Smooth muscle cell (in vitro differentiated cells): ENCODE measurements at regions not wholly inside any gene's neighbourhood (a gene's known extent, or its start where the extent isn't known, plus 50 kb on each side); places are given as distances from the start of the nearest gene placed in this dataset.

Source experiments
- DNase-seq: peaks from one replicate; lab custom pipeline; 2025; ENCODE audit not compliant: unreplicated experiment; lab: John Stamatoyannopoulos, UW
- H2AFZ ChIP-seq: fragments of 200-600 bp; sonication (generic); 2 replicates; pipeline ENCODE4 v1.6.0; 2016; ENCODE audit warnings: antibody characterized with exemption, low read depth, mild to moderate bottlenecking
- H3F3A ChIP-seq: fragments of 200-600 bp; sonication (generic); 2 replicates; pipeline ENCODE4 v1.6.0; 2017; ENCODE audit warnings: antibody characterized with exemption, low read depth
- H3K27ac ChIP-seq: fragments of 200-600 bp; sonication (generic); 2 replicates; pipeline ENCODE4 v1.5.1; 2016; ENCODE audit warnings: low read depth, mild to moderate bottlenecking
- H3K27me3 ChIP-seq: fragments of 200-600 bp; sonication (generic); 2 replicates; pipeline ENCODE4 v1.6.1; 2016; ENCODE audit warnings: low read depth, mild to moderate bottlenecking
- H3K36me3 ChIP-seq: fragments of 200-600 bp; sonication (generic); 2 replicates; pipeline ENCODE4 v1.5.1; 2016; ENCODE audit warnings: low read depth
- H3K4me1 ChIP-seq: fragments of 200-600 bp; sonication (generic); 2 replicates; pipeline ENCODE4 v1.5.1; 2016; ENCODE audit warnings: low read depth
- H3K4me2 ChIP-seq: fragments of 200-600 bp; sonication (generic); 2 replicates; pipeline ENCODE4 v1.6.0; 2016; ENCODE audit warnings: mild to moderate bottlenecking
- H3K4me3 ChIP-seq: fragments of 200-600 bp; sonication (generic); 2 replicates; pipeline ENCODE4 v1.5.1; 2016; ENCODE audit warnings: mild to moderate bottlenecking
- H3K79me2 ChIP-seq: fragments of 200-600 bp; sonication (generic); 2 replicates; pipeline ENCODE4 v1.6.0; 2016; ENCODE audit warnings: low read depth, mild to moderate bottlenecking
- H3K9ac ChIP-seq: fragments of 200-600 bp; sonication (generic); 2 replicates; pipeline ENCODE4 v1.6.0; 2016; ENCODE audit warnings: low read depth
- H3K9me3 ChIP-seq: fragments of 200-600 bp; sonication (generic); replicated peaks from 2 replicates; pipeline ENCODE4 v1.5.1; 2016; ENCODE audit warnings: low read depth
- H4K20me1 ChIP-seq: fragments of 200-600 bp; sonication (generic); 2 replicates; pipeline ENCODE4 v1.6.0; 2016; ENCODE audit warnings: low read depth
- WGBS: methylation state at CpG from one replicate; pipeline ENCODE4 v1.1.7; 2016; ENCODE audit warnings: low lambda C conversion rate; 5-methylcytosine and 5-hydroxymethylcytosine counted together
- TF ChIP-seq, protein P1 (sequence below): fragments of 200-600 bp; sonication (generic); IDR thresholded peaks from 2 replicates; pipeline ENCODE4 v1.5.1; 2017; ENCODE audit warnings: borderline replicate concordance, mild to moderate bottlenecking, antibody characterized with exemption; ENCODE audit not compliant: insufficient read depth, poor library complexity, severe bottlenecking

DNA sequence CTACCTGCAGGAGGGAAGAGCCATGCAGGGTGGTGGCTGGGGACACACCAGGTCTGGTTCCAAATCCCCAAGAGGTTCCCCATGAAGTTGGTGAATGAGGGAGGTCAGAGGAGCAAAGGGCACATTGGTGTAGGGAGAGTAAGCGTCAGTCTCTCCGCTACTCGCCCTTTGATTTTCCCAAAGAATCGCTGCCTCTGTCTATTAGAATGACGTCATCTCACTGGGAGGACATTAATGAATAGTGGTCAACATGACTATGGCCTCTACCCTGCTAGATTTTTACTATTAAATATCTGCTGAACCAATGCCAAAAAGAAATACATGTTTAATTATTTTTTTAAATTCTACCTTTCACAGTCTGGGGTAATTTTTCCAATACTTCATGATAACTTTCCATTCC, 109.6 kb upstream of the SNTG2 start:
- TF ChIP-seq, protein P1, sequence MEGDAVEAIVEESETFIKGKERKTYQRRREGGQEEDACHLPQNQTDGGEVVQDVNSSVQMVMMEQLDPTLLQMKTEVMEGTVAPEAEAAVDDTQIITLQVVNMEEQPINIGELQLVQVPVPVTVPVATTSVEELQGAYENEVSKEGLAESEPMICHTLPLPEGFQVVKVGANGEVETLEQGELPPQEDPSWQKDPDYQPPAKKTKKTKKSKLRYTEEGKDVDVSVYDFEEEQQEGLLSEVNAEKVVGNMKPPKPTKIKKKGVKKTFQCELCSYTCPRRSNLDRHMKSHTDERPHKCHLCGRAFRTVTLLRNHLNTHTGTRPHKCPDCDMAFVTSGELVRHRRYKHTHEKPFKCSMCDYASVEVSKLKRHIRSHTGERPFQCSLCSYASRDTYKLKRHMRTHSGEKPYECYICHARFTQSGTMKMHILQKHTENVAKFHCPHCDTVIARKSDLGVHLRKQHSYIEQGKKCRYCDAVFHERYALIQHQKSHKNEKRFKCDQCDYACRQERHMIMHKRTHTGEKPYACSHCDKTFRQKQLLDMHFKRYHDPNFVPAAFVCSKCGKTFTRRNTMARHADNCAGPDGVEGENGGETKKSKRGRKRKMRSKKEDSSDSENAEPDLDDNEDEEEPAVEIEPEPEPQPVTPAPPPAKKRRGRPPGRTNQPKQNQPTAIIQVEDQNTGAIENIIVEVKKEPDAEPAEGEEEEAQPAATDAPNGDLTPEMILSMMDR: no peak
- H3K79me2 ChIP-seq: no peaks in the 10 kb centered on the region
- H3K9ac ChIP-seq: no peak overlapping the region
- H3K4me1 ChIP-seq: no peaks in the 10 kb centered on the region
- H3K27me3 ChIP-seq: peaks cover 10% of the 10 kb centered on the region
- H3K4me2 ChIP-seq: no peak overlapping the region
- no peak overlapping the region for H2AFZ ChIP-seq
- no peaks in the 10 kb centered on the region for H3K36me3 ChIP-seq
- no peaks in the 10 kb centered on the region for H4K20me1 ChIP-seq
- H3K9me3 ChIP-seq: no peaks in the 10 kb centered on the region
- H3F3A ChIP-seq: no peaks in the 10 kb centered on the region
- H3K4me3 ChIP-seq: no peak overlapping the region
- DNase-seq: no peak
- WGBS: 96% methylated on average over 5 of the region's 5 CpGs
- no peak overlapping the region for H3K27ac ChIP-seq

DNA sequence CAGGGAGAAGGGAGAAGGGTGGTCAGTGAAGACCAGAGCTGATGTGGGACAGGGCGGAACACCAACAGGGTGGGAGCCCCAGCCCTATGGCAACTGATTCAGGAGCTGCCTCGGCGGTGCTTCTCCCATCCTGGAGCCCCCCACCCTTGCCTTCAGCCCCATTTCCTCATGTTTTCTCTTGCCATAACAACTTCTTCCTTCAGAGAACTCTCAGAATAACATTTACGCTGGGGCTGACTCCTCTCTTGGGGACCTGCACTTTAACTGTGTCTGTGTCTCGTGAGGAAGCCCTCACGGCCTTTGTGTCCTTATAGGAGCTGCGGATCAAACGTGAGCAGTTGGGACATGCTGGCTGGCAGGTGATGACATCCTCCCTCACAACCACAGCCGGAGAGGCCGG, 116.4 kb upstream of the SNTG2 start:
- Histone ChIP-seq H3F3A (no peaks in the 10 kb centered on the region), H3K36me3 (no peaks in the 10 kb centered on the region), H3K9me3 (no peaks in the 10 kb centered on the region), H3K27ac (no peak overlapping the region), H2AFZ (no peak overlapping the region), H4K20me1 (no peaks in the 10 kb centered on the region), H3K4me1 (peaks cover 5% of the 10 kb centered on the region), H3K4me3 (no peak overlapping the region), H3K27me3 (peaks cover 10% of the 10 kb centered on the region), H3K9ac (no peak overlapping the region), H3K79me2 (no peaks in the 10 kb centered on the region), H3K4me2 (no peak overlapping the region)
- no peak for DNase-seq
- TF ChIP-seq, protein P1: no peak
- 90% methylated on average over 10 of the region's 10 CpGs for WGBS

DNA sequence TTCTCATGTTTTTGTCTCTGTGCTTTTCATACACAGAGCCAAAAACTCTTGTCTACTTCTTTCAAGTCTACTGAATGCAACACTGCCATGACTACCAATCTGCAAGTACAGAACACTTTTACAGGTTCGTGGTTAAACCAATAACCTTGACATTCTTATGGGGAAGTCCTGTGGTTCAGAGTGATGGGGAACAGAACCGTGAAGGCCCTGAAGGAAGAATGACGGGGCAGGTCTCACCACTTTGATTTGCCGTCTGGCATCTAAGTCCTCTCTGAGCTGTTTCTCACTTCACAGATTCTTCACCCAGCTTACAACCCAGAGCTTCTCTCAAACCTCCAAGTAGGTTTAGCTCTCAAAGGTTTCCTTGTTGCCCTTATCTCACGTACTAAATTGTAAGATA, 117.5 kb upstream of the SNTG2 start:
- no peak overlapping the region for H3K27ac ChIP-seq
- peaks cover 3% of the 10 kb centered on the region for H3K27me3 ChIP-seq
- DNase-seq: no peak
- H3K9ac ChIP-seq: no peak overlapping the region
- no peaks in the 10 kb centered on the region for H4K20me1 ChIP-seq
- H3F3A ChIP-seq: no peaks in the 10 kb centered on the region
- H3K9me3 ChIP-seq: no peaks in the 10 kb centered on the region
- H3K4me3 ChIP-seq: no peak overlapping the region
- H3K36me3 ChIP-seq: no peaks in the 10 kb centered on the region
- TF ChIP-seq, protein P1: no peak
- H3K79me2 ChIP-seq: no peaks in the 10 kb centered on the region
- WGBS: 63% methylated on average over 5 of the region's 5 CpGs
- no peak overlapping the region for H2AFZ ChIP-seq
- peaks cover 5% of the 10 kb centered on the region for H3K4me1 ChIP-seq
- no peak overlapping the region for H3K4me2 ChIP-seq

DNA sequence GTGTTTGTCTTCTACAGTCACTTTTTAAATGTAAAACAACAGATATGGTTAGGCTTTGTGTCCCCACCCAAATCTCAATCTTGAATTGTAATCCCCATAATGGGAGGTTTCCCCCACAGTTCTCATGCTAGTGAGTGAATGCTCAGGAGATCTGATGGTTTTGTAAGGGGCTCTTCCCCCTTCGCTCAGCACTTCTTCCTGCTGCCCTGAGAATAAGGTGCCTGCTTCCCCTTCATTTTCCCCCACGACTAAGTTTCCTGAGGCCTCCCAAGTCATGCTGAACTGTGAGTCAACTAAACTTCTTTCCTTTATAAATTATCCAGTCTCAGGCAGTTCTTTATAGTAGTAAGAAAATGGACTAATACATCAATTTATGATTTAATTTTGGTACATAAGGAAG, 118.0 kb upstream of the SNTG2 start:
- Histone ChIP-seq H3K36me3 (no peaks in the 10 kb centered on the region), H3K4me3 (no peak overlapping the region), H3K9me3 (no peaks in the 10 kb centered on the region), H3K4me2 (no peak overlapping the region), H3K4me1 (peaks cover 5% of the 10 kb centered on the region), H3K27me3 (no peaks in the 10 kb centered on the region), H4K20me1 (no peaks in the 10 kb centered on the region), H2AFZ (no peak overlapping the region), H3K27ac (no peak overlapping the region), H3K79me2 (no peaks in the 10 kb centered on the region), H3K9ac (no peak overlapping the region), H3F3A (no peaks in the 10 kb centered on the region)
- DNase-seq: no peak
- WGBS: 89% methylated on average over 2 of the region's 2 CpGs
- TF ChIP-seq, protein P1: no peak
